ENCODE measurements at regions not wholly inside any gene's neighbourhood (a gene's known extent, or its start where the extent isn't known, plus 50 kb on each side); places are given as distances from the start of the nearest gene placed in this dataset.

DNA sequence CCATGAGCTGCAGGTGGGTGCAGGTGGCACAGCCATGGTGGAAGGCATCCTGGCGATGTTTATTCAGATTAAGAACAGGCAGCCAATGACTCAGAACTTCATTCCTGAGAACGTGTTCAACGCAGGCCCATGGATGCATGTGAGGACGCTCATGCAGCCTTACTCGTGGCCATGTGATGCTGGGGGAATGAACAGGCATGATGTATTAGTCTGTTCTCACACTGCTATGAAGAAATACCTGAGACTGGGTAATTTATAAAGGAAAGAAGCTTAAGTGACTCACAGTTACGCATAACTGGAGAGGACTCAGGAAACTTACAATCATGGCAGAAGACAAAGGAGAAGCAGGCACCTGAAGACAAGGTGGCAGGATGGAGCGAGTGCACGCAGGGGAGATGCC is 146.6 kb downstream of the RNASET2 start:
- Histone ChIP-seq H4K20me1 (ENCODE audit: insufficient read depth, low read length) (no peaks in the 10 kb centered on the region), H3K9me2 (ENCODE audit: low read depth, low read length) (no peaks in the 10 kb centered on the region), H3K9me3 (ENCODE audit: low read length) (peaks cover 6% of the 10 kb centered on the region; the same call in 1 of the 2 replicates), H3K27ac (ENCODE audit: low read depth, low read length, poor library complexity, severe bottlenecking) (no peak overlapping the region), H3K79me2 (ENCODE audit: insufficient read depth, low read length) (no peaks in the 10 kb centered on the region), H3K4me2 (ENCODE audit: low read length) (no peak overlapping the region), H2AFZ (ENCODE audit: low read length) (no peak overlapping the region), H3K36me3 (ENCODE audit: insufficient read depth, low read length) (no peaks in the 10 kb centered on the region), H3K4me1 (ENCODE audit: insufficient read depth, low read length, severe bottlenecking) (no peaks in the 10 kb centered on the region), H3K4me3 (ENCODE audit: low read depth, low read length, poor library complexity, severe bottlenecking) (no peak overlapping the region), H3F3A (ENCODE audit: insufficient read depth, low read length) (no peaks in the 10 kb centered on the region), H3K27me3 (ENCODE audit: insufficient read depth, low read length) (no peaks in the 10 kb centered on the region; the same call in 1 of the 2 replicates), H3K9ac (ENCODE audit: low read length) (no peak overlapping the region)
- no peak for TF ChIP-seq CTCF (IDR thresholded peaks at IDR 0.05; ENCODE audit: low read length)
- TF ChIP-seq EZH2 (IDR thresholded peaks at IDR 0.05; ENCODE audit: borderline replicate concordance, low read length): no peak

GRCh38 chr6:166806962-166807757 is 149.2 kb downstream of the RNASET2 start:
- Histone ChIP-seq H3F3A (ENCODE audit: insufficient read depth, low read length) (no peaks in the 10 kb centered on the region), H3K9me2 (ENCODE audit: low read depth, low read length) (no peaks in the 10 kb centered on the region), H3K27ac (ENCODE audit: low read depth, low read length, poor library complexity, severe bottlenecking) (no peak overlapping the region), H3K9me3 (ENCODE audit: low read length) (peaks cover 6% of the 10 kb centered on the region; the same call in 1 of the 2 replicates), H3K79me2 (ENCODE audit: insufficient read depth, low read length) (no peaks in the 10 kb centered on the region), H3K4me3 (ENCODE audit: low read depth, low read length, poor library complexity, severe bottlenecking) (no peak overlapping the region), H3K27me3 (ENCODE audit: insufficient read depth, low read length) (no peaks in the 10 kb centered on the region; the same call in 1 of the 2 replicates), H3K4me1 (ENCODE audit: insufficient read depth, low read length, severe bottlenecking) (no peaks in the 10 kb centered on the region), H2AFZ (ENCODE audit: low read length) (no peak overlapping the region), H3K4me2 (ENCODE audit: low read length) (no peak overlapping the region), H4K20me1 (ENCODE audit: insufficient read depth, low read length) (no peaks in the 10 kb centered on the region), H3K9ac (ENCODE audit: low read length) (no peak overlapping the region), H3K36me3 (ENCODE audit: insufficient read depth, low read length) (no peaks in the 10 kb centered on the region)
- no peak for TF ChIP-seq EZH2 (IDR thresholded peaks at IDR 0.05; ENCODE audit: borderline replicate concordance, low read length)
- TF ChIP-seq CTCF (IDR thresholded peaks at IDR 0.05; ENCODE audit: low read length): no peak

DNA sequence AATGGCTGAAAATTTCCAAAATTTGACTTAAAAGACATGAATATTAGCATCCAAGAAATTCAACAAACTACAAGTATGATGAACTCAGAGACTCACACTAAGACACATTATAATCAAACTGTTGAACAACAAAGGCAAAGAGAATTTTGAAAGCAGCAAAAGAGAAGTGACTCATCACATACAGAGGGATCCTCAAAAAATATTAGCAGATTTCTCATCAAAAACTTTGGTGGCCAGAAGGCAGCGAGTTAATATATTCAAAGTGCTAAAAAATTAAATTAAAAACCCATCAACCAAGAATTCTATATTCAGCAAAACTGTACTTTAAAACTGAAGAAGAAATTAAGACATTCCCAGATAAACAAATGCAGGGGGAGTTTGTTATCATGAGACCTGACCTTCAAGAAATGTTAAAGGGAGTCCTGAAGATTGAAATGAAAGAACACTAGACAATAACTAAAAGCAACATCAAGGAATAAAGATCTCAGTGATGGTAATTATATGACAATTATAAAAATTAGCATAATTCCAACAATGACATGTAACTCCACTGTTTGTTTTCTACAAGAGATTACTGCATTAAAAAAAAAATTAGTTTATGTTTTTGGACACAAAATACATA is 150.0 kb downstream of the RNASET2 start:
- no peaks in the 10 kb centered on the region for H3F3A ChIP-seq (ENCODE audit: insufficient read depth, low read length)
- H3K4me2 ChIP-seq (ENCODE audit: low read length): no peak overlapping the region
- H2AFZ ChIP-seq (ENCODE audit: low read length): no peak overlapping the region
- no peaks in the 10 kb centered on the region for H3K36me3 ChIP-seq (ENCODE audit: insufficient read depth, low read length)
- peaks cover 6% of the 10 kb centered on the region; the same call in 1 of the 2 replicates for H3K9me3 ChIP-seq (ENCODE audit: low read length)
- no peaks in the 10 kb centered on the region for H3K9me2 ChIP-seq (ENCODE audit: low read depth, low read length)
- H4K20me1 ChIP-seq (ENCODE audit: insufficient read depth, low read length): no peaks in the 10 kb centered on the region
- no peak overlapping the region for H3K27ac ChIP-seq (ENCODE audit: low read depth, low read length, poor library complexity, severe bottlenecking)
- H3K4me3 ChIP-seq (ENCODE audit: low read depth, low read length, poor library complexity, severe bottlenecking): no peak overlapping the region
- H3K9ac ChIP-seq (ENCODE audit: low read length): no peak overlapping the region
- TF ChIP-seq EZH2 (IDR thresholded peaks at IDR 0.05; ENCODE audit: borderline replicate concordance, low read length): no peak
- TF ChIP-seq CTCF (IDR thresholded peaks at IDR 0.05; ENCODE audit: low read length): no peak
- H3K79me2 ChIP-seq (ENCODE audit: insufficient read depth, low read length): no peaks in the 10 kb centered on the region
- no peaks in the 10 kb centered on the region for H3K4me1 ChIP-seq (ENCODE audit: insufficient read depth, low read length, severe bottlenecking)
- no peaks in the 10 kb centered on the region; the same call in 1 of the 2 replicates for H3K27me3 ChIP-seq (ENCODE audit: insufficient read depth, low read length)

All from OCI-LY1 (cell line).